ENCODE measurements at regions not wholly inside any gene's neighbourhood (a gene's known extent, or its start where the extent isn't known, plus 50 kb on each side); places are given as distances from the start of the nearest gene placed in this dataset.

GRCh38 chr6:91013511-91013910 is 426.6 kb upstream of the MAP3K7 start:
- DNase-seq (ENCODE audit: low spot score in 2 of 2), result no peak
- no peak overlapping the region for H3K4me3 ChIP-seq (ENCODE audit: low read depth, poor library complexity, severe bottlenecking)
- intact Hi-C loops (cut with DNase I; ENCODE audit: low total_unique reads), result no loop called here
- TF ChIP-seq POLR2A (IDR thresholded peaks at IDR 0.05), result no peak
- TF ChIP-seq, protein P1, sequence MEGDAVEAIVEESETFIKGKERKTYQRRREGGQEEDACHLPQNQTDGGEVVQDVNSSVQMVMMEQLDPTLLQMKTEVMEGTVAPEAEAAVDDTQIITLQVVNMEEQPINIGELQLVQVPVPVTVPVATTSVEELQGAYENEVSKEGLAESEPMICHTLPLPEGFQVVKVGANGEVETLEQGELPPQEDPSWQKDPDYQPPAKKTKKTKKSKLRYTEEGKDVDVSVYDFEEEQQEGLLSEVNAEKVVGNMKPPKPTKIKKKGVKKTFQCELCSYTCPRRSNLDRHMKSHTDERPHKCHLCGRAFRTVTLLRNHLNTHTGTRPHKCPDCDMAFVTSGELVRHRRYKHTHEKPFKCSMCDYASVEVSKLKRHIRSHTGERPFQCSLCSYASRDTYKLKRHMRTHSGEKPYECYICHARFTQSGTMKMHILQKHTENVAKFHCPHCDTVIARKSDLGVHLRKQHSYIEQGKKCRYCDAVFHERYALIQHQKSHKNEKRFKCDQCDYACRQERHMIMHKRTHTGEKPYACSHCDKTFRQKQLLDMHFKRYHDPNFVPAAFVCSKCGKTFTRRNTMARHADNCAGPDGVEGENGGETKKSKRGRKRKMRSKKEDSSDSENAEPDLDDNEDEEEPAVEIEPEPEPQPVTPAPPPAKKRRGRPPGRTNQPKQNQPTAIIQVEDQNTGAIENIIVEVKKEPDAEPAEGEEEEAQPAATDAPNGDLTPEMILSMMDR (IDR thresholded peaks at IDR 0.05), result no peak

DNA sequence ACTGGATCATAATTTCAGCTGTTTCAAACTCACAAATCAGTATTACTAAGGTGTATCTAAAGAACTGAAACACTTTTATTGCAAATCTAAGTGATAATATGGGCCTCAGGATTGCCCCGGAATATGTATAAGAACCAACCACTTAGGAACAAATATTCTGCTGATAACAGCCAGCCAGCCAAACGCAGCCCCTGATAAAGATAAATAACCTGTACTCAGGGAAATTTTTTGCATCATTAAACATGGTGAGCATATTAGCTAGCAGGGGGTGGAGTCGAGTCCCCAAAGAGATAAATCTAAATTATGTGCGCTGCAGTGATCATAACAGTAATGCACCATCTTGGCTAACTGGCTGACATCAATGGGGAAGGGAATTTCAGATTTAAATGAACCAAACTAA is 410.2 kb upstream of the MAP3K7 start:
- intact Hi-C loops (cut with DNase I; ENCODE audit: low total_unique reads), result no loop called here
- TF ChIP-seq, protein P1 (IDR thresholded peaks at IDR 0.05), result no peak
- no peak for TF ChIP-seq POLR2A (IDR thresholded peaks at IDR 0.05)
- H3K4me3 ChIP-seq (ENCODE audit: low read depth, poor library complexity, severe bottlenecking), result no peak overlapping the region
- 79 to 81% methylated on average over 4 of the region's 4 CpGs for WGBS, 2 donors
- no peak for DNase-seq (ENCODE audit: low spot score in 2 of 2)

DNA sequence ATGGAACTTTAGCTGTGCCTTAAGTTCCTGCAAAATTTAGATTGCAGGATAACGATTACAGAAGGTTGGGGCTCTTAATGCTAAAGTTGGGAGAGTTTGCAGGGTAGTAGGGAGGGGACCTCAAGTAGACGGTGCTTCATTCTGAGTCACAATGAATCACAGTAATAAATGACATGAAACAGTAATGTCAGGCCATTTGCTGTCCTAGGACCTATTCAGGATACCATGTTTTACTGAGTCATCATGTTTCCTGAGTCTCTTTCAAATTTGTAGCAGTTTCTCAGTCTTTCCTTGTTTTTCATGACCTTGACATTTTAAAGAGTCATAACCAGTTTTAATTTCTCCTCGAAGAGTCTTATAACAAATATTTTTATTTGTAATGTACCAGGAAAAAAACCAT is 406.9 kb upstream of the MAP3K7 start:
- intact Hi-C loops (cut with DNase I; ENCODE audit: low total_unique reads), result no loop called here
- WGBS, 2 donors, result 55 to 64% methylated on average over 3 of the region's 3 CpGs
- DNase-seq (ENCODE audit: low spot score in 2 of 2), result no peak
- no peak overlapping the region for H3K4me3 ChIP-seq (ENCODE audit: low read depth, poor library complexity, severe bottlenecking)
- TF ChIP-seq, protein P1 (IDR thresholded peaks at IDR 0.05), result no peak
- TF ChIP-seq POLR2A (IDR thresholded peaks at IDR 0.05), result no peak

- intact Hi-C loops (cut with DNase I; ENCODE audit: low total_unique reads), result no loop called here
- TF ChIP-seq POLR2A (IDR thresholded peaks at IDR 0.05), result no peak
- TF ChIP-seq, protein P1 (IDR thresholded peaks at IDR 0.05), result no peak
- H3K4me3 ChIP-seq (ENCODE audit: low read depth, poor library complexity, severe bottlenecking), result no peak overlapping the region
- no peak for DNase-seq (ENCODE audit: low spot score in 2 of 2)
- 77 to 79% methylated on average over 5 of the region's 5 CpGs for WGBS, 2 donors
These were observed 402.9 kb upstream of the MAP3K7 start for GRCh38 chr6:90989763-90990162.

DNA sequence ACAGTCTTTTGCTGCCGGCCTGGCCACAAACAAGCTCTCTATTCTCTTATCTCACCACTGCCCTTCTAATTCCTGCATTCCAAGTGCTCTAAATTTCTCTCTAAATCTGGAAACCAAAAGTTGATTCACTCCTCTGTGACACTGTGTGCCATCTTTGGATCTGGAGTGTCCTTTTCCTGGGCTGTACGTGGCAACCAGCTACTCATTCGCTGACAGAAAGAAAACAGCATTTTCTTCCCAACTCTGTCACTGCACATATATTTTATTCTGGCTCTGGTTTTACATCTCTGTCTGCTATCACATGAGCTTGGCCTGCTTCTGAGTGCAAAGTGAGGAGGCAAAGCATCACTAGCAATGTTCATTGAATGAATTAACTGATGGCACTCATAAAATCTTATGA is 397.2 kb upstream of the MAP3K7 start:
- intact Hi-C loops (cut with DNase I; ENCODE audit: low total_unique reads), result no loop called here
- H3K4me3 ChIP-seq (ENCODE audit: low read depth, poor library complexity, severe bottlenecking), result no peak overlapping the region
- no peak for TF ChIP-seq POLR2A (IDR thresholded peaks at IDR 0.05)
- TF ChIP-seq, protein P1 (IDR thresholded peaks at IDR 0.05), result no peak
- DNase-seq (ENCODE audit: low spot score in 2 of 2), result no peak
- WGBS, 2 donors, result 70 to 83% methylated on average over 3 of the region's 3 CpGs

DNA sequence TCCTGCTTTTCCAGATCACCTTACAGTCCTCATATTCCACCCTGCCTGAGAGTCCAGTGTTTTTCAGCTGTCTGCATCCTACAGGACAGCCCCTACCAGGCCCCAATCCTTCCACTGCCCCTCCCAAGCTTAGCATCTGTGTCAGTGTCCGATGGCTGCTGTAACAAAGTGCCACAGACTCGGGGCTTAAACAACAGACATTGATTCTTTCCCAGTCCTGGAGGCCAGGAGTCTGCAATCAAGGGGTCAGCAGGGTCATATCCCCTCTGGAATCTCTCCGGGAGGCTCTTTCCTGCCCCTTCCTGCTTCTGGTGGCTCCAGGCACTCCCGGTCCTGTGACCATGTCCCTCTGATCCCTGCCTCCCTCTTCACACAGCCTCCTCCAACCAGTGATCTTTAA is 396.6 kb upstream of the MAP3K7 start:
- no peak for DNase-seq (ENCODE audit: low spot score in 2 of 2)
- intact Hi-C loops (cut with DNase I; ENCODE audit: low total_unique reads), result no loop called here
- 44 to 53% methylated on average over 4 of the region's 4 CpGs for WGBS, 2 donors
- no peak for TF ChIP-seq POLR2A (IDR thresholded peaks at IDR 0.05)
- TF ChIP-seq, protein P1 (IDR thresholded peaks at IDR 0.05), result no peak
- no peak overlapping the region for H3K4me3 ChIP-seq (ENCODE audit: low read depth, poor library complexity, severe bottlenecking)
